DMS79 treated with DMSO at 0.1 percent for 48 hours (cell line): ENCODE measurements at regions not wholly inside any gene's neighbourhood (a gene's known extent, or its start where the extent isn't known, plus 50 kb on each side); places are given as distances from the start of the nearest gene placed in this dataset.

ENCODE experiments used
- DNase-seq: peaks from one replicate; lab custom pipeline; 2025; lab: John Stamatoyannopoulos, UW

- no peak for DNase-seq
Measured at GRCh38 chr17:77488531-77489238, 347.9 kb downstream of the SEC14L1 start.

GRCh38 chr17:77489239-77489892 lies 348.6 kb downstream of the SEC14L1 start:
- DNase-seq: no peak

- DNase-seq: no peak
Measured at GRCh38 chr17:77489893-77490255, 349.1 kb downstream of the SEC14L1 start.

- DNase-seq: no peak
Measured at GRCh38 chr17:77490361-77491183, 349.8 kb downstream of the SEC14L1 start.

- DNase-seq: no peak
Measured at GRCh38 chr17:77491921-77492445, 351.2 kb downstream of the SEC14L1 start.

GRCh38 chr17:77492446-77493237 lies 351.9 kb downstream of the SEC14L1 start:
- no peak for DNase-seq

GRCh38 chr17:77493238-77493820 lies 352.6 kb downstream of the SEC14L1 start:
- no peak for DNase-seq

- DNase-seq: no peak
Measured at GRCh38 chr17:77493901-77494663, 353.3 kb downstream of the SEC14L1 start.

- DNase-seq: peak; percentile 7
Measured at GRCh38 chr17:77494664-77495435, 354.1 kb downstream of the SEC14L1 start.

GRCh38 chr17:77495575-77495974 lies 354.8 kb downstream of the SEC14L1 start:
- no peak for DNase-seq

- no peak for DNase-seq
Measured at GRCh38 chr17:77496401-77496801, 355.6 kb downstream of the SEC14L1 start.

- DNase-seq: no peak
Measured at GRCh38 chr17:77496831-77497577, 356.2 kb downstream of the SEC14L1 start.

- DNase-seq: no peak
Measured at GRCh38 chr17:77497578-77497934, 356.8 kb downstream of the SEC14L1 start.

GRCh38 chr17:77498091-77498741 lies 357.4 kb downstream of the SEC14L1 start:
- DNase-seq: no peak

GRCh38 chr17:77498791-77499698 lies 358.3 kb downstream of the SEC14L1 start:
- no peak for DNase-seq

GRCh38 chr17:77499699-77500435 lies 359.1 kb downstream of the SEC14L1 start:
- no peak for DNase-seq

GRCh38 chr17:77501101-77501566 lies 360.4 kb downstream of the SEC14L1 start:
- DNase-seq: no peak
